ENCODE measurements at regions not wholly inside any gene's neighbourhood (a gene's known extent, or its start where the extent isn't known, plus 50 kb on each side); places are given as distances from the start of the nearest gene placed in this dataset.

DNA sequence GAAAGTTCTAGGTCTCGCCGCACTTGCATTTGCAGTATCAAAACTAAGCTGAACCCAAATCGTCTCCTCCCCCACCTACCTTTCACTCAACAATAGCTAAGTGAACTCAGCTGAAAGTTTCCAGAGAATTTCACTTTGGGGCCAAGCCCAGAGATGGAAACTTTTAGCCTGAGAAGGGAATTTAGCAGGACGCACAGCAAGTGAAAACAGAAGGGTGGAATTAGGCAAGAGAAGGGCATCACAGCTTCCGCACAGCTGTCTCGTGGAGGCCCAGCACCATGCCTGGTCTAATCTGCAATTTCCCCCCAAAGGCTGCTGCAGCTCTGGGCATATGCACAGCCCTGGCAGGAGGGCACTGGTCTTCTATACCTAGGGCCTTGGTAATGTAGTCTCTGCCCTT, 262.0 kb downstream of the TNS1 start:
- DNase-seq (ENCODE audit: low read depth) = no peak
- TF ChIP-seq, protein P1, sequence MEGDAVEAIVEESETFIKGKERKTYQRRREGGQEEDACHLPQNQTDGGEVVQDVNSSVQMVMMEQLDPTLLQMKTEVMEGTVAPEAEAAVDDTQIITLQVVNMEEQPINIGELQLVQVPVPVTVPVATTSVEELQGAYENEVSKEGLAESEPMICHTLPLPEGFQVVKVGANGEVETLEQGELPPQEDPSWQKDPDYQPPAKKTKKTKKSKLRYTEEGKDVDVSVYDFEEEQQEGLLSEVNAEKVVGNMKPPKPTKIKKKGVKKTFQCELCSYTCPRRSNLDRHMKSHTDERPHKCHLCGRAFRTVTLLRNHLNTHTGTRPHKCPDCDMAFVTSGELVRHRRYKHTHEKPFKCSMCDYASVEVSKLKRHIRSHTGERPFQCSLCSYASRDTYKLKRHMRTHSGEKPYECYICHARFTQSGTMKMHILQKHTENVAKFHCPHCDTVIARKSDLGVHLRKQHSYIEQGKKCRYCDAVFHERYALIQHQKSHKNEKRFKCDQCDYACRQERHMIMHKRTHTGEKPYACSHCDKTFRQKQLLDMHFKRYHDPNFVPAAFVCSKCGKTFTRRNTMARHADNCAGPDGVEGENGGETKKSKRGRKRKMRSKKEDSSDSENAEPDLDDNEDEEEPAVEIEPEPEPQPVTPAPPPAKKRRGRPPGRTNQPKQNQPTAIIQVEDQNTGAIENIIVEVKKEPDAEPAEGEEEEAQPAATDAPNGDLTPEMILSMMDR (conservative IDR thresholded peaks at IDR 0.05; ENCODE audit: low read depth, low read length) = no peak
- no peak overlapping the region for H3K4me3 ChIP-seq (ENCODE audit: low read depth, low read length)

- TF ChIP-seq, protein P1 (conservative IDR thresholded peaks at IDR 0.05; ENCODE audit: low read depth, low read length) = no peak
- no peak overlapping the region for H3K4me3 ChIP-seq (ENCODE audit: low read depth, low read length)
- no peak for DNase-seq (ENCODE audit: low read depth)
Measured at GRCh38 chr2:217740178-217740577, 262.6 kb downstream of the TNS1 start.

DNA sequence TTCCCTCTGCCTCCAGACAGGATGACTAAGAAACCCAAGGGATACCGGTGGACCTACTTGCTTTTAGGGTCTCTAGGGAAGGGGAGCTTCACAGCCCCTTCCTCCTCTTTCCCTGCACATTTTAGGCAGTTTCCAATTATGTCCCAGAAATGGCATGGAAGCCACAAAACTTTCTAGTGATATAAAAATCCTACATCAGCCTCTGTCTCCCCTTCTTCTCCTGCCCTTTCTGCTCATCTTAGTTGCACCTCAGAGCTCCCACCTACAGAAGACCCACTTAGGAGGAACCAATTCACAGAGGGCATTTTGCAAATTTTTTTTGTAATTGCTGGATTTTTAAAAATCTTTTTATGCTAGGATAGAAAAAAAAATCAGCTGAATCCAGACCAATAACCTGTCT, 263.1 kb downstream of the TNS1 start:
- H3K4me3 ChIP-seq (ENCODE audit: low read depth, low read length) = no peak overlapping the region
- TF ChIP-seq, protein P1 (conservative IDR thresholded peaks at IDR 0.05; ENCODE audit: low read depth, low read length) = no peak
- DNase-seq (ENCODE audit: low read depth) = no peak

- TF ChIP-seq, protein P1 (conservative IDR thresholded peaks at IDR 0.05; ENCODE audit: low read depth, low read length) = no peak
- H3K4me3 ChIP-seq (ENCODE audit: low read depth, low read length) = no peak overlapping the region
- DNase-seq (ENCODE audit: low read depth) = no peak
Measured at GRCh38 chr2:217738061-217738460, 264.7 kb downstream of the TNS1 start.

- H3K4me3 ChIP-seq (ENCODE audit: low read depth, low read length) = no peak overlapping the region
- no peak for DNase-seq (ENCODE audit: low read depth)
- TF ChIP-seq, protein P1 (conservative IDR thresholded peaks at IDR 0.05; ENCODE audit: low read depth, low read length) = no peak
Measured at GRCh38 chr2:217736776-217737550, 265.8 kb downstream of the TNS1 start.

DNA sequence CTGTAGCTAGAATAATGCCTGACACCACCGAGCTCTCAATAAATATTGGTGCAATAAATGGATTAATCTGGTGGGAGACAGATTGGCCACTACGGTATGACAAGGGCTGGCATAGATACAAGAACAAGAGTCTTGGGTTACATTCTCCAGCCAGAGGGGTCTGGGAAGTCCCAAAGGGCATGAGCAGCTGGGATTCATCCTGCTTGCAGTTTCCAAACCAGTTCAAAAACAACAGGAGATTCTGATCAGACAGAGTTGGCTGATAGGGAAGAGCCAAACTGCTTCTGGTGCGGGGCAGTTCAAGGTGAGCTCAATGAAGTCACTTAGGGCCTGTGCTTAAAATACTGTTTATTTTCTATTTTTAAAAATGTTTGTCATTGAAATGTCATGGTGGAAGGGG, 266.9 kb downstream of the TNS1 start:
- DNase-seq (ENCODE audit: low read depth) = no peak
- H3K4me3 ChIP-seq (ENCODE audit: low read depth, low read length) = no peak overlapping the region
- TF ChIP-seq, protein P1 (conservative IDR thresholded peaks at IDR 0.05; ENCODE audit: low read depth, low read length) = no peak

- TF ChIP-seq, protein P1 (conservative IDR thresholded peaks at IDR 0.05; ENCODE audit: low read depth, low read length) = no peak
Measured at GRCh38 chr2:217735034-217735433, 267.8 kb downstream of the TNS1 start.

More at GRCh38 chr2:217735034-217735433, 267.8 kb downstream of the TNS1 start:
- H3K4me3 ChIP-seq (ENCODE audit: low read depth, low read length) = no peak overlapping the region
- no peak for DNase-seq (ENCODE audit: low read depth)

Measured in epithelial cell of proximal tubule (primary cell).